Activated CD8-positive, alpha-beta memory T cell treated with anti-CD3 and anti-CD28 coated beads, Interleukin-2, amount 50 U/mL, for 1 hour (primary cell): ENCODE measurements at regions not wholly inside any gene's neighbourhood (a gene's known extent, or its start where the extent isn't known, plus 50 kb on each side); places are given as distances from the start of the nearest gene placed in this dataset.
"Not testable (repeated sequence)": the region's sequence is repeated elsewhere in the genome, so short reads cannot be mapped to it uniquely, and the experiment has no call there.

Experiments
- DNase-seq: peaks from one replicate; pipeline ENCODE4 v3.0.0-alpha.2; 2020; ENCODE audit errors: extremely low read depth

DNA sequence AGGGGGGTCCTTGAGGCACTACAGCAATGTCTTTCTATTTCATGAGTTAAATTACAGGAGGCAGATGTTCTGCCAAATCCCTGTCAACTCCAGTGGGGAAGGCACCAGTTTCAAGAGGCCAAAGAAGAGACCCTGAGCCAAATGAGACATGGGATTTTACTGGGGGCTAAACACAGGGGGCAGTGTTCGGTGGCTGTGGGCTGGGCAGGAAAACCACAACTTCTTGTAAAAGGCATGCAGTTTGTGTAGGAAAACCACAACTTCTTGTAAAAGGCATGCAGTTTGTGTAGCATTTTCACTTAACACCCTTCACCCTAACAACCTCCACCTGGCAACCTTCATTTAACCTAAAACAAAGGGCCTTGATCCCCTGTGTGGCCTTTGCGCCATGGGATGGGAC lies 61.0 kb downstream of the POLR2M start:
- DNase-seq = no peak

DNA sequence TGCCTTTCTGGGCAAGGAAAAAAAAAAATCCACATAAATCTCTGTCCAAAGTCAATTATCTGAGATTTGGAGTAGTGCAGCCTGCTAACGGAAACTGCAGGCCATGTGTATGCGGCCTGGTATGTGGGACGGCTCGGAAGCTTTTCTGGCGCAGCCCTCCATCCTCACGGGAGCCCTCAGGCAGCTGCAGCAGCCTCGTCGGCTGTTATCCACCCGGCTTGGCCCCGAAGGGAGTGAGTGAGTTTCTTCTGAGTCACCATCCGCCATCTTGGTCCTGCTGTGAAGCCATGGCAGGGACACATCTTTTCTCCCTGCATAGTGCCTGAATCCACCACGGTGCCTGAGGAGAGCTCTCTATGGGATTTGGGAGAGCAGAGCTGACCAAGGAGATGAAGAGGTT lies 62.8 kb downstream of the POLR2M start:
- no peak for DNase-seq

DNA sequence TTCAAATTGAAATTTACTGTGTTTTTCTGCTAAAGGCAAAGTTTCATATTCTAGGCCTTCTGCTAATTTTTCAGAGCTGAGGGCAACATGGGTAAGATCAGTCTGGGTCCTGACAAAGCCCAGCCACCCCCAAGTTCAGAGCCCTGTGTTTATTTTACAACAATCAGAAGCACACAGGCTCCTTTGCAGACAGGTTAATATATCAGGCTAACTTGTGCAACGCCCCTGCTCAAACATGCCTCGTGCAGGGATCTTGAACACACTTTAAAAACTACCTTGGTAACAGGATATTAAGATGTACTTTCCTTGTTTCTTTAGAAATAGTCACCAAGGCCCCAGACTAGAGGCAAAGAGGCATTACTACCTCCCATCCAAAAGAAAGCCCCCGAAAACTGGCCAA lies 64.0 kb downstream of the POLR2M start:
- no peak for DNase-seq

DNA sequence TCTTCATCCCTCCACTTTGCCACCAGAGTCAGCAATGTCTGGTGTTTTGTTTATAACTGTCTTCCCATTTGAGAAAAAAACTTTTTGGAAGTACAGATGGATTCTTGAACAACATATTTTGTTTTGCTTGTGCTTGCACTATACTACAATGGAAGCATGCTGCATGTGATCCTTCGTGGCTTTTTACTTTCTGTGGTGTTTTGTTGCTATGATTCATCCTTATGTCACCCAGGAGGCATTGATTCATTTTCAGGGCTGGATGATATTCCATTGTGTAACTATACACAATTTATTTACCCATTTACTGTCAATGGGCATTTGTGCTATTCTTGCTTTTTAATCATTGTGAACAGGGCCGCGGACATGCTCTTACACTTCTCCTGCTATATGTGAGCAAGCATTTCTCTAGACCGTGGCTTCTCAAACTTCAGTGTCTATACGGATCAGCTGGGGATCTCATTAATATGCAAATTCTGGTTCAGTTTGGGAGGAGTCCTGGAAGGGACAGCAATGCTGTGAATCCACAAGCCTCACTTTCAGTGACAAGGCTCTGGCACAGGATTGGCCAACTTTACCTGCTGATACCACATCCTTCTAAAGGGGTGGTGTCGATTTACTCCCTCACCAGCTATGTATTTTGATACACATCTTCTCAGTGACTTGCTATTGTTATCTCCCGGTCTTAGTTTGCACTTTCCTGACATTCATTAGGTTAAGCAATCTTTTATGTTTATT lies 65.9 kb downstream of the POLR2M start:
- DNase-seq = no peak

DNA sequence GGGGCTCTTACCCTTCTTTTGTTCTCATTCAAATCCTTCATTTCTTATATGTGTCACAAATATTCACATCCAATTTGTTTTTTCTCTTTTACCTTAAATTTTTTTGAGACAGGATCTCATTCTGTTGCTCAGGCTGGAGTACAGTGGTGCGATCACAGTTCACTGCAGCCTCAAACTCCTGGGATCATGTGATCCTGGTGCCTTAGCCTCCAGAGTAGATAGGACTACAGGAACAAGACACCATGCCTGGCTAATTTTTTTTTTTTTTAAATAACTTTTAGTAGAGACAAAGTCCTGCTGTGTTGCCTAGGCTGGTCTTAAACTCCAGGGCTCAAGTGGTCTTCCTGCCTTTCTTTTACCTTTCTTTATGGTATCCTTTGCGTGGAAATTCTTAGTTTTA lies 66.5 kb downstream of the POLR2M start:
- no peak for DNase-seq

DNA sequence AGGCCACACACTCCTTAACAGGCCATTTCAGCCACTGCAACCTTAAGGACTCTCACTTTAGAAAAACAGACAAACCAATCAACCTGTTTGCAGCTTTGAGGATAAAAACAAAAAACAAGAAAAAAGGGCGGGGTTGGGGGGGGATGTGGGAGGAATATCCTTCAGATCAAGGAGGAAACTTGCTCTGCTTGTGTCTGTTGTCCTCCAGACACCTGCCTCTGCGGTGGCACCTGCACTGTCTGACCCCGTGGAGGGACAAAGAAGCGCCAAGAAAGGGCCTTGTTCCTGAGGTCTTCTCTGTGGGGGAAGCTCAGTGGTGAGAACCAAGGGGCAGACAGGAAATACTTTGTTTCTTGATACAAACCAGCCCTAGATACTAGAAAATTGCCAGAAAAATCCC lies 70.5 kb downstream of the POLR2M start:
- no peak for DNase-seq

DNA sequence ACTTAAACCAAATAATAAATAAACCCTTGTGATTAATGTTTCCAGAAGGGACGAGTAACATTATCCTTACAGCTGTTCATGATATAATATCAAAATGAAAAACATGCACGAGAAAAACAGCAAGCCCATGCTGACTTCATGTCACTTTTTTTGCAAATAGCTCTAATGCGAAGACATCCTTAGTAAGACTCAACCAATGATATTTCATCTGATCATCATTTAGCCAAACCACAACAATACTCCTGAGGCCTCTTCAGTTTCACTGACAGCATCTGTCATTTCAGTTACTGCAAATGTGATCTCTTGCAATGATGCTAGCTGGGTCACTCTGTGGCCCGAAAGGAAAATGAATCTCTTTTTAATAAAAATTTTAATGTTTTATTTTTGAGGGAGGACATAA lies 74.0 kb downstream of the POLR2M start:
- no peak for DNase-seq

DNA sequence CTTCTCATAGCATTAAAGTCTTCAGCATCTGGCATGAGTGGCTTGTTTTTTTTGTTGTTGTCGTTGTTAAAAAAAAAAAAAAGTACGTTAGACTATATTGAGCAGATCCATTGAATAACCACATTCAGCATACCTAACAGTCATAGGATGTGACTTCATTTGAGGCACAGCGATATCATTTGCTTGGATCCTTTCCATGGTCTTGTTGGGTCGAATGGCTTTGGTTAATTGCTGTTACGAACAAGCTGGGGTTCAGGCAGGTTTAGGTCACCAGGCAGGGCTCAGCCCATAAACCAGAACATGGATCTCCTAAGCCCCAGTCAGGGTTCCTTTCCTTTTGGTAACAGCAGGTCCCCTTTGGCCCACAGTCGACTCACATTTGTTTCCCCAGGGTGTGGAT lies 76.2 kb downstream of the POLR2M start:
- DNase-seq = no peak

DNA sequence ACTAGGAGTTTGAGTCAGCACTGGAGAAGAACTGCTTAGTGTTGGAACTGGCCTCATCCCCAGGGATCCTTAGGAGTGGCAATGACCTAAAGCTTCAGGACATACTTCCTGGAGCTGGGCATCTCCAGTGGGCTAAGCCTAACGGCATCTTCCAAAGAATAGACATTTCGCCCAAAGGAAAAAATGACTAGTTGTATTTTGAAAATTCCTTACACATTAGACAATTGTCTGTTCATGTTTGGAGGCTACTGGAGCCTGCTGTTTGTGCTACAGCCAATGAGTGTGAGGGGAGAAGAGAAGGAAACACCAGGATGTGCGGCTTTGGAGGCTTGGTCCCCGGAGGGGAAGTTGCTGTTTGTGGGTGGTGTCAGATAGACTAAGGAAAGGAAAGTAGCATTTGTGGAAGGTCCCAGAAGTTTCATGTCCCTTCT lies 77.6 kb downstream of the POLR2M start:
- no peak for DNase-seq

DNA sequence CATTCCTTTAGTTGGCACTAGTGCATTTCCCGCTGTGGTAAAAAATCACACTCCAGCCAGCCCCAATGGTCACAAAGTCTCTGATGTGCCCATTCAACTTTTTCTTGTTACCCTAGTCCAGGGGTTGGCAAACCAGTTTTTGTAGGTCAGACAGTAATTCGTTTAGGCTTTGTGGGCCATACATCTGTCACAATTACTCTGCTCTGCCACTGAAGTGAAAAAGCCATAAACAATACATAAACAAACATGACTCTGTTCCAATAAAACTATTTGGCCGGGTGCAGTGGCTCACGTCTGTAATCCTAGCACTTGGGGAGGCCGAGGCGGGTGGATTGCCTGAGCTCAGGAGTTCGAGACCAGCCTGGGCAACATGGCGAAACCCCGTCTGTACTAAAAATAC lies 78.5 kb downstream of the POLR2M start:
- DNase-seq = no peak

DNA sequence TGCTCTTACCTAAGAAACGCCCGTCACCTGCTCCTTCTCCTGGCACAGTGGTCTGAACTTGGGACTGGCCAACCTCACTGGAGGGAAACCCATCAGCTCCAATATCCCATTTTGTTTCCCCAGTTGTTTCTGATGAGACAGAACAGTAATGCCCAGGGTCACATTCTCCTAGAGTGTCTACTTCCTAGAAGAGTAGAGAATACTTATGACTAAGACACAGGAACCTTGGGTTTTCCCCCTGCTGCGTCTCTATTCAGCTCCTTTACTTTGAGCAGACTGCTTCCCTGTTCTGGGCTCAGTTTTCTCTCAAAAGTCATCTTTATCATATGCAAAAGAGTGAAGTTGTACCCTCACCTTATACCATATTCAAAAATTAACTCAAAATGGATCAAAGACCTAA lies 79.4 kb downstream of the POLR2M start:
- DNase-seq = no peak

DNA sequence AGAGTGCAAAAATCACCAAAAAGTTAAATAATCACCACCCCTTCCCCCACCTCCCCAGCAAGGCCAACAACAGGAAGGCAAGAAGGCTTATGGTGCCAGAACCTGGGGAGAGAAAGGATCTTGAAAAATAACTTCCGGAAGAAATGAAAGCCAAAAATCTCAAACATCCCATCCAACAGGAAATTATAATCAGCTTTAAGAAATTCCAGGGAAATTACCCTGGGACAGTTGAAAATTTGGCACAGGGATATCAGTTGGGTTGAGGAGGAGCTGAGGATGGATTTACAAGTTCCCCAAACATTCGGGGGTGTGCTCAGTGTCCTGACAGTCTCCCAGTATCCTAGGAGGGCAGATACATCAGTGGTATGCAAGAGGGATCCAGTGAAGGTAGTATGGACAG lies 82.7 kb downstream of the POLR2M start:
- no peak for DNase-seq

DNA sequence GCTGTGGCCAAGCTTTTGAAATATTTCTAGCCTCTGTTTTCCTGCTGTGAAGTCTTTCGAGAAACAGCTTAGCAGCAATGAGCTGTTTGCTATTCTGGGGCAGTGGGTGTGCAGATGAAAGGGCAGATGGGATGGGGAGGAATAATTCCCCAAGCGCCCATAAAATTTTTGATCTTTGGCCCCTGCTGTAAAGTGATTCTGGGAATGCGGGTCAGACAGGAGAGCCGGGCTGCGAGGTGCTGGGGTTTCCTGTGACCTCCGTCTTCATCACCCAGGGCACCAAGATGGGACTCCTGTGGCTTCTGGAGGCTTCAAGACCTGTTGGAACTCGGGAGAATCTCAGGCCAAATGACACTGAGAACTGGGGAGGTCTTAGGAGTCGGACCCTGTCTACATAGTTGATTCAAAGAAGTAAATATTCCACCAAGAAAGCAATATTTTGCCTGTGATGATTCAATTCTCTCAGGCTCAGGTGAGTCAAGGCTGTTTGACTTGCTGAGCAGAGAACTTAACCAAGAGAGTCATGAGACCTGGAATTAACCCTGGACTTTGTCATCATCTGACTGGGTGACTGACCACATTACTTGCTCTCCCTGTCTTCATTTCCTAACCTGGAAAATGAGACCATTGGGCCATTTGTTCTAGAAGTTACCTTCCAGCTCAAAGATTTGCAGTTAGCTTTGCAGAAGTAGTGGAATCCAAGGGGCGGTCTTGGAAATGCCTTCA lies 86.4 kb downstream of the POLR2M start:
- no peak for DNase-seq

DNA sequence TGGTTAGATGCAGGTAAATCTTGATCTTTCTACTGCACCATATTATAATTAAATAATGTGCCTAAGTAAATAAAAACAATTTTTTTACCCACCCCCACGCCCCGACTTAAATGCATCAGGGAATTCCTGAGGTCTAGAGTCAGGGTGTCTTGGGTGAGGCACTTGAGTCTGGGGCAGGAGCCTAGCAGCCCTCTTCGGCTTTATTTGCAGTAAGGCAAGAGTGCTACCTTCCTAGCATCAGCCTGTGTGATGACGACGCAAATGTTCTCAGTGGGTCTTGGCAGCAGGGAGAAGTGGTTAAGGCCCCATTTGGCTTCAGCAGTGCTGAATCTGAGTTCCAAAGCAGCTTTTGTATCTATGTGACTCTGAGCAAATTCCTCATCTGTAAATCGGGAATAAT lies 88.7 kb downstream of the POLR2M start:
- DNase-seq = no peak

DNA sequence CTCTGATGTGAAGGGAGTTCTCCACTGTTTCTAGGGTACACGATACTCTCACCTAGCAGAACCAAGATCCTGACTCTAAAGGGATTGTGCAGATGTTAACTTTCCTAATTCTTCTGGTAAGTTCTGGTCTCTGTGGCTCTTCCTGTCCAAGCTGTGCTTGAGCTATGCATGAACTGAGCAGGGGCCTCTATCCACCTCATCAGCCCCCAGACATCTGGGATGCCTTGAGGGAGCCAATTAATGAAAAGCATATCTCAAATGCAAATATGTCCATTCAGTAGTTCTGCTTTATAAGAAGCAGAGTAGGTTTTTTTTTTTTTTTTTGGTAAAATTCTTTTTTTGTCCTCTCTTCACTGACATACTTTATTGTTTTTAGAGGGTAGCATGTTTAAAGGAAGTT lies 89.6 kb downstream of the POLR2M start:
- no peak for DNase-seq

DNA sequence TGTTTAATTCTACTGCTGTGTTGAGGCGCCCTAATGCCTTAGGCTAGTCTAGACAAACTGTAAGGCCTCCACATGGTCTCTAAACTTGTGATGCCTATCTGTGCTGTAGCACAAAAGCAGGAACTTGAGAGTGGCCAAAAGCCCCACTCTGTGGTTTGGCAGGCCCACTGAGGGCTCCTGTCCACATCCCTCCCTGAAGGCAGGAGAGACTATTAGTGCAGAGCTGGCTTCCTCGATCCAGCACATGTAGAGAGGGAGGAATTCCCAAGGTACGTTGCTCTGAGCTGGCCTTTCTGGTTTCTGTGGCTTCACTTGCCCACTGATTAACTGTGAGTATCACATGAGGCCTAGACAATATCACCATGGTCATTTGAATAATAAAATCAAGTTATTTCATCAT lies 90.6 kb downstream of the POLR2M start:
- no peak for DNase-seq

DNA sequence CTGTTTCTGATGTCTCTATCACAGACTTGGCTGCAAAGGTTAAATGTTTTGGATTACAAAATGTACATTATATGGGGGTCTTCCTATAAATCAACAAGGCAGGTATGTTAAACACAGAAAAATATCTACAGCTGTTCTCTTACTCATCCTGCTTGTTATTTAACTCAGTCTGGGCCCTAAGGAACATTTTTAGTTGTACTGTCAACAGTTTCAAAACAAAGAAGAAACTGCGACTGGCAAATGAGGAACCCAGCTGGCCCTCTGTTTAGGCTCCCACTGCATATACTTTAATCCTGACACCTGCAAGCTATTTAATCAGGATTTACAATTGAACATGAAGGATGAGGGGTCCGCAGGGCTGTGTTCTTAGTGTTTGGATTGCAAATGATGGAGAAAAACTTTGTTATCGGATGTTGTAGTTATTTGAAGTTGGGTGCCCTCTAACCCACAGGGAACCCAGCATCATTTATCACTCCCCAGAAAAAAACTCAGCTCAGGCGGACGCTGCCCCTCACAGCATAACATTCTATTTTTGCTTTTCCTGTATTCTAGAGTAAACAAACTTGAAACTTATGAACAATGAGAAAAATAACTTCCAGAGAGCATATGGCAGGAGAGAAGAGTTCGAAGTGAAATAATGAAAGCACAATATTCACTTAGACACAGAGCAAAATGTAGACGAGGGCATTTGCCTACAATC lies 91.2 kb downstream of the POLR2M start:
- no peak for DNase-seq

DNA sequence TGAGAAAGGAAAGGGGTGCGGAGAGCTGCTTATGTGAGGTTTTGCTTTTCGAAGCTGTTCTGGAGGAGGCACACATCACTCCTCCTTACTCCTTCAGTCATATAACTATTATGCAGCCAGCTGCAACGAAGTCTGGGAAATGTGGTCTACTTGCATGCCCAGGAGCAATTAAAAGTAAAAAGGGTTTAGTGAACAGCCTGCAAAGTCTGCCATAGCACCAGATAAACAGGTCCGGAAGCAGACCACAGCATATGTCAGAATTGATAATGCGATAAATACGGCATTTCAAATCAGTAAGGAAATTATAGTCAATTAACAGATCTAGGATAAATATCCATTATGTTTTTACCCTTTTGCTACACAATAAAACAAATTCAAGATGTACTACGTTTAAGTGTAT lies 99.5 kb downstream of the POLR2M start:
- no peak for DNase-seq

DNA sequence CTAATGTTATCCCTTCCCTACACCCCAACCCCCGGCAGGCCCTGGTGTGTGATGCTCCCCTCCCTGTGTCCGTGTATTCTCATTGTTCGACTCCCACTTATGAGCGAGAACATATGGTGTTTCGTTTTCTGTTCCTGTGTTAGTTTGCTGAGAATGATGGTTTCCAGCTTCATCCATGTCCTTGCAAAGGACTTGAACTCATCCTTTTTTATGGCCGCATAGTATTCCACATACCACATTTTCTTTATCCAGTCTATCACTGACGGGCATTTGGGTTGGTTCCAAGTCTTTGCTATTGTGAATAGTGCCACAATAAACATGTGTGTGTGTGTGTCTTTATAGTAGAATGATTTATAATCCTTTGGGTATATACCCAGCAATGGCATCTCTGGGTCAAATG lies 102.8 kb downstream of the POLR2M start:
- DNase-seq = not testable (repeated sequence)

DNA sequence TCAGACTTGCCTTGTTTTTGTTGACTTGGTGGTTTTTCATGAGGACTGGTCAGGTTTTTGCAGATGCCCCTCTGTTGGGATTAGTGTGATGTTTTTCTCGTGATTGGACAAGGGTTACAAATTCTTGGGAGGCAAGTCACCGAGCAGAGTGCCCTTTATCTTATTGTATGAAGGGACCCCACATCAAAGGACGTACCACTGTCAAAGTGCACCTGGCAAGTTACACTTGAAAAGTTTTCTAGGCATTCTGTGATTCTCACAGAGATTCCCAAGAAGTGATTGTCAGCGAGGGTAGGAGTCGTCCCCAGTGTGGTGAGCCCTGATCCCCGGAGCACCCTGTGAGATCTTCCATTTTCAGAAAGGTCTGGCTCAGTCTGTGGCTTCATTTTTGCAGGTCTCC lies 110.1 kb downstream of the POLR2M start:
- no peak for DNase-seq

DNA sequence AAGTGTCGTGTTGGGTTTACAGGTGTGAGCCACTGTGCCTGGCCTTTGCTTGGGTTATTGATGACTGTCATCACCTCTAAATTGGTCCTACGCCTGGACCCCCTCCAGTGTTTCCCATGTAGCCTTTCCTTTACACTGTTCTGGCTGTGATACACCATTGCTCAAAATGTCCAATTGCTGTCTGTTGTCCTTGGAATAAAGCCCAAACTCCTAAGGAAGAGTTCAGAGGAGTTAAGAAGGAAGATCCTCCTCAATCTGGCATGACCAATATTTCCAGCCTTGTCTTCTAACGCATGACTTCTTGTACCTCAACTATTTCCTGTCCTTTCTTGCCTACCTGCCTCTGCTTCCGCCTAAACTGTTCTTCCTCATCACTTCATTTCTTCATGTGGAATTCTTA lies 113.1 kb downstream of the POLR2M start:
- no peak for DNase-seq

DNA sequence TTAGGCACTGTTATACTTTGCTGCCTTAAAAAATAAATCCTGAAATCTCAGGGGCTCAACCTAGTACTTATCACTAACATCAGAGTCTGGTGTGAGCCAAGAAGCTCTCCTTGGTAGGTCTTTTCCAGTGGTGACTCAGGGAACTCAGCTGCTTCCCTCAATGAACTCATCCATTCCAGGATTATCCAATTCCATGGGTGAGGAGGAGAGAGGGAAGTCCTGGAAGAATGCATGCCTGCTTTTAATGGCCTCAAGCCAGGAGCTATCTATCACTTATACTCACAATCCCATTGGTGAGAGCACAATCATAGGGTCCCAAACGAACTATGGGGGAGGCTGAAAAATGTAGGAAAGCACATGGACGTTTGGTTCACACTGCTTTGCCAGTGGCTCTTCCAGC lies 113.6 kb downstream of the POLR2M start:
- no peak for DNase-seq

DNA sequence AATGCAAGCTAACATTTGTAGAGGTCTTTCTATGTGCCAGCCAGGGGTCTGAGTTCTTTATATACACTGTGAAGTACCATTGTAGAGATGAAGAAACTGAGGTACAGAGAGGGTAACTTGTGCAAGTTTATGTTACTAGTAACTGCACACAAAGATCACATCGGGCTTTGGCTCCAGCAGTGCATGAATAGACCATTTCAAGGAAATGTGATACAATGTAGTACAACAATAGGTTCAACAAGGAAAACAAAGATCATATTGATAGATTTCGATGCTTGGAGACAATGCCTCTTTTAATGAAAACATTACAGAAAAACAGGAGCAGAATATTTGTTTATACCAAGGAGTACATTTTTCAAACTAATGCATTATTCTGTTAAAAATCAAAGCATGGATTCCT lies 115.3 kb downstream of the POLR2M start:
- DNase-seq = no peak
